CD4-positive, alpha-beta T cell treated with Interleukin-6 at 100 ng/mL for 8 hours (primary cell): ENCODE measurements at regions not wholly inside any gene's neighbourhood (a gene's known extent, or its start where the extent isn't known, plus 50 kb on each side); places are given as distances from the start of the nearest gene placed in this dataset.

Source experiments
- DNase-seq: peaks from one replicate; pipeline ENCODE4 v3.0.0-alpha.2; 2020; ENCODE audit warnings: mixed read lengths, low spot score

DNA sequence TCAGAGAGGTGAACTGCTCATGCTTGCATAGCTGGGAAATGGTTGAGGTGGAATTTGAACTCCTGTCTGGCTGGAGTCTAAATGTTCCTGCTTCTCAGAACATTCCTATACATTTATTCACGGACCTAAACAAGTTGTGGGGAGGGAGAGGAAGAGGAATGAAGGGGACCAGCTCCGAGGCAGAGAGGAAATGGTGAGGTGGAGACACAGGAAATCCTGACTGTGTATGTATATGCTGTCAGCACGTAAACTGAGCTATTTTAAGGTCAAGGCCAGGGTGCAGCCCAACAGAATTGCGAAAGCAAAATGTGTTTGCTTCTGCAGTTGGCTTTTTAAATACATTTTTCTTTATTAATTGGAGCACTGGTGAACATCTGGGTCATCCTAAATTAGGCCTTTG, 74.1 kb upstream of the POMGNT2 start:
- DNase-seq = peak; percentile 67

GRCh38 chr3:43178891-43179366, 73.0 kb upstream of the POMGNT2 start:
- no peak for DNase-seq

GRCh38 chr3:43177085-43177484, 71.2 kb upstream of the POMGNT2 start:
- no peak for DNase-seq

GRCh38 chr3:43176666-43177065, 70.8 kb upstream of the POMGNT2 start:
- DNase-seq = no peak

GRCh38 chr3:43175541-43175940, 69.7 kb upstream of the POMGNT2 start:
- no peak for DNase-seq

GRCh38 chr3:43173949-43174348, 68.1 kb upstream of the POMGNT2 start:
- DNase-seq = no peak

DNA sequence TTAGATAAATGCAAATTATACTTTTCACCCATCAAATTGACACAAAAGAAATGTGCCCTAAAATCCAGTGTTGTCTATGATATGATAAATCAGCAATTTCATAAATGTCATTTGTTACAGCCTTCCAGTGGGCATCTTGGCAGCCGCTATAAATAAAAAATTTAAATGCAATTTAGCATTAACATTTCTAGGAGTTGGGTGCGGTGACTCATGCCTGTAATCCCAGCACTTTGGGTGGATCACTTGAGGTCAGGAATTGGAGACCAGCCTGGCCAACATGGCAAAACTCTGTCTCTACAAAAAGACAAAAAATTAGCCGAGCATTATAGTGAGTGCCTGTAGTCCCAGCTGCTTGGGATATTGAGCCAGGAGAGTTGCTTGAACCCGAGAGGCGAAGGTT, 65.9 kb upstream of the POMGNT2 start:
- DNase-seq = no peak

DNA sequence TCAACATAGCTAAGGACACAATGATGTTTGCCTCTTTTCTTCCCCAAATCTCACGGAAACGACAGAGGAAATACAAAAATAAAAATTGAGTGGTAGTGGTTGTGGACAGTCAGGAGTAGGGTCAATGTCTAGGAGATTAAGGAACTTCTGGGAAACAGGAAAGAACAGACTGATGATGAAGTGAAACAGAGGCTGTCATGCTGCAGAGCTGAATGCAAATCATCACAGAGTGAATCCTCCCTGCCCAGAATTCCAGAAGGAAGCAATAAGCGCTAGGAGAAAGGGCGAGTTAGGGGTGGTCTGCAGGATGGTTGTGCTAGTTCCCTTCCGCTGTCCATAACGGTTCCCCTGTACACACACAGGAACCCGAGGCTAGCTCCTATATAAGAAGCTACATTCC, 64.7 kb upstream of the POMGNT2 start:
- DNase-seq = no peak

GRCh38 chr3:43169987-43170386, 64.1 kb upstream of the POMGNT2 start:
- no peak for DNase-seq

GRCh38 chr3:43166406-43166805, 60.5 kb upstream of the POMGNT2 start:
- DNase-seq = no peak

DNA sequence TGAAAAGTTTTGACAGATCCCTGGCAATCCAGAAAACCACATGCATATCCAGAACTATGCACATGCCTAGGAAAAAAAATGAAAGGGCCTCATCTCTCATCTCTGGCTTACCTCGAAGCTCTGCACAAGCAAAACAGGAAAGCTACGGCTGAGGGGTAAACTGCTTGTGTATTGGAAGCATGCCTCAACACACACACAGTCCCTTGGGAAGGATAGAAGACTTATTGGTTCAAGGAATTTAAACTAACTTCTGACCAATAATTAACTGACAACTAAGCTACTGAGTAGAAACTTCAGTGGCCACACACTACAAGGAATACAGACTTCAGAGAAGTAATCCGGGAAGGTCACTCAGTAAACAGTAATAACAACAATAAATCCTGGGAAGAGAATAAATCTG, 59.9 kb upstream of the POMGNT2 start:
- no peak for DNase-seq

GRCh38 chr3:43163895-43164493, 58.1 kb upstream of the POMGNT2 start:
- DNase-seq = no peak

- DNase-seq = peak; percentile 77
These were observed 56.6 kb upstream of the POMGNT2 start for GRCh38 chr3:43162230-43163084.

- DNase-seq = no peak
These were observed 55.9 kb upstream of the POMGNT2 start for GRCh38 chr3:43161684-43162229.

GRCh38 chr3:43160664-43161063, 54.8 kb upstream of the POMGNT2 start:
- no peak for DNase-seq

GRCh38 chr3:43159876-43160255, 54.0 kb upstream of the POMGNT2 start:
- no peak for DNase-seq

GRCh38 chr3:43159131-43159875, 53.4 kb upstream of the POMGNT2 start:
- DNase-seq = no peak

DNA sequence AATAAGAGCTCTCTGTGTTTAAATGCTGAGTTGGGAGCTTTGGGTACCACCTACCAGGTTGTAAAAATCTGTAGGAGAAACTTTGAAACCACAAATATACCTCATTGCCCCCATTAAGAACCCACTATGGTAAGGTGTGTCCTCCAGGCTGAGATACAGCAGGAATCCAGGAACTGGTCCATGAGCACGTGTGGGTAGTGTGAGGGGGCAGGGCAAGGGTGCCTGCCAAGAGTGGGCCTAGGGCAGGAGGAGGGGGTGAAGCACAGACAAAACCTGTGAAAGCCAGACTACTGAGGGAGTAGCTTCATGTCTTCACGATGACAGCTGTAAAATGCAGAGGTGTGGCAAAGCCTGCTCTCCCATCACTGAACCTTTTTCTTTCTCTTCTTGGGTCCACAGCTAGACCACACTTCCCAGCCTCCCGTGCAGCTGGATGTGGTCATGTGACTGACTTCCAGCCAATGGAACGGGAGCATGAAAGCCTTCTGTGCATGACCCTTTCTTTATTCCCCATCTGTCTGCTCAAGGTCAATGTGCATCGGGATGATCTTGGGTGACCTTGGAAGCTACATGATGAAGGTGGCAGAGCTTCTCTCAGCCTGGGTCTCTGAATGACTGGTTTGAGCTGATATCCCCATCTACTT, 51.1 kb upstream of the POMGNT2 start:
- no peak for DNase-seq

- no peak for DNase-seq
These were observed 49.7 kb upstream of the POMGNT2 start for GRCh38 chr3:43155464-43156121.
